Stimulated activated CD4-positive, alpha-beta T cell treated with anti-CD3 and anti-CD28 coated beads, Interleukin-4, amount 100 ng/mL, for 48 hours (primary cell): ENCODE measurements at regions not wholly inside any gene's neighbourhood (a gene's known extent, or its start where the extent isn't known, plus 50 kb on each side); places are given as distances from the start of the nearest gene placed in this dataset.
"Not testable (repeated sequence)": the region's sequence is repeated elsewhere in the genome, so short reads cannot be mapped to it uniquely, and the experiment has no call there.

Source experiments
- DNase-seq, 2 donors: peaks; one replicate each; pipeline ENCODE4 v3.0.0-alpha.2; 2020; ENCODE audit warnings: low read depth in 2 of 2

DNA sequence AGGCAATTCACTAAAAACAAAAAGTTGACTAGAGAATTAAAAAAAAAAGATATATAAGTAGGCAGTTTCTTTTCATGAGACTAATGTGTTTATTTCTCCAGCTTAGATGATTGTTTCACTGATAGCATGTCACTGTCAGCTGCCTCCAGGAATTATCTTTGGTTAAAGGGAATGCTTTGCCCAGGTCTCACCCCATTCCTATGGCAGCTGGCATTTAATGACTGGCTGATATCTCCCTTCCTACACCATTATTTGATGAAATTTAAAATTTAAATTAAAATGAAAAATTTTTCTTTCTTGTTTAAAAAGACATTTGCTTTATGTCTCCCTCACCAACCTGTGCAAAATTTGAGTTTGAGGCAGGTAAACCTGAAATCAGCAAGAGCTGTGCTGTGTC lies 214.5 kb upstream of the PRSS1 start:
- no peak for DNase-seq

DNA sequence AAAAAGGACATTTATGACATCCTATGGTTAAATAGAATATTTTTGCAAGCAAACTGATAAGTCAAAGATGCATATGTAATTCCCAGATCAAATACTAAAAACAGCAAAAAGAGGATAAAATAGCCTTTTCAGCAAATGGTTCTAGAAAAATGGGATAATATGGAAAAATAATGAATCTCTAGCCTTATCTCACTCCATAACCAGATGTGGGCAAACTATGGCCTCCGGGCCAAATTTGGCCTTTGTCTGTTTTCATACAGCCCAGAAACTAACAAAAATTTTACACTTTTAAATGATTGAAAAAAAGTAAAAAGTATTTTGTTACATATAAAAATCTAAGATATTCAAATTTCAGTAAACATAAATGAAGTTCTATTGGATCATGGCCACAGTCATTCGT lies 215.4 kb upstream of the PRSS1 start:
- DNase-seq, result no peak

DNA sequence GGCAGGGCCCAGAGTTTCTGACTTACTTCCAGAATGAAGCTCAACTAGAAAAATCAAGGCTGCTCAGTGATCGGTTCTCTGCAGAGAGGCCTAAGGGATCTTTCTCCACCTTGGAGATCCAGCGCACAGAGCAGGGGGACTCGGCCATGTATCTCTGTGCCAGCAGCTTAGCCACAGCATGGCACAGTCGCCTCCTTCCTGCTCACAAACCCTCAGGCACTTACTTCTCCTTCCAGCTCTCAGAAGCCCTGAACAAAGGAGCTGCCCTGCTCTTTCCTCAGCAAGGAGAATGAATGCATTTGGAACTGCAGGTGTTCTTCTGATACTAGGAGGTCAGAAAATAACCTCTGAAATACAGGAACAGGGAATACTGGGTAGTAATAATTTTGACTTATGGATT lies 219.7 kb upstream of the PRSS1 start:
- DNase-seq, result no peak

DNA sequence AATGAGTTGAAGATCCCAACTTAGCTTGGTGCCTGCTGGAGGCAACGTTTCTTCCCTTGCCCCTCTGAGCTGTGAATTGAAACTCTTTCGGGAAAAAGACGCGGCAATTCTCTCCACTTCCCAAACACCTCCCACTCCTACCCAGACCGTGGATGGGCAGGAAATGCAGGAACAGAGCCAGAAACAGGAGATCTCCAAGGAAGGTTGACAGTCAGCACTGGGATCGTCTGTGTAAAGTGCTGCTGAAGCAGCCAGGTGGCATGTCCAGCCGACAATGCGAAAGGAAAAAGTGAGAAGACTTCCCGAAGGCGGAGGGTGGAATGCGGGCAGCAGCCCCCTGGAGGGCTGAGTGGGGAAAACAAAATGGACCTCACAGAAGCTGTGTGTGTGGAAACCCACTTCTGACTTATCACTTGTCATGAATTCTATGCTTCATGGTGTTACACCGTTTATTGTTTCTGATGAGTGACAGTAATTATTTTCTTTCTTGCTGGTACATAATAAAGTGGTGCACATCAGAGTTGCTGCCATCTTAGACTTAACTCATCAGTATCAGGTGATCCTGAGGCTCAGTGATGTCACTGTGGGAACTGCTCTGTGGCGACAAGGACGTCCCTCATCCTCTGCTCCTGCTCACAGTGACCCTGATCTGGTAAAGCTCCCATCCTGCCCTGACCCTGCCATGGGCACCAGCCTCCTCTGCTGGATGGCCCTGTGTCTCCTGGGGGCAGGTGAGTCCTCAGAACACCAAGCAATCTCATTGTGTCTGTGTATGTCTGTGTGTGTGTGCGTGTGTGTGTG lies 220.5 kb upstream of the PRSS1 start:
- DNase-seq, result no peak

DNA sequence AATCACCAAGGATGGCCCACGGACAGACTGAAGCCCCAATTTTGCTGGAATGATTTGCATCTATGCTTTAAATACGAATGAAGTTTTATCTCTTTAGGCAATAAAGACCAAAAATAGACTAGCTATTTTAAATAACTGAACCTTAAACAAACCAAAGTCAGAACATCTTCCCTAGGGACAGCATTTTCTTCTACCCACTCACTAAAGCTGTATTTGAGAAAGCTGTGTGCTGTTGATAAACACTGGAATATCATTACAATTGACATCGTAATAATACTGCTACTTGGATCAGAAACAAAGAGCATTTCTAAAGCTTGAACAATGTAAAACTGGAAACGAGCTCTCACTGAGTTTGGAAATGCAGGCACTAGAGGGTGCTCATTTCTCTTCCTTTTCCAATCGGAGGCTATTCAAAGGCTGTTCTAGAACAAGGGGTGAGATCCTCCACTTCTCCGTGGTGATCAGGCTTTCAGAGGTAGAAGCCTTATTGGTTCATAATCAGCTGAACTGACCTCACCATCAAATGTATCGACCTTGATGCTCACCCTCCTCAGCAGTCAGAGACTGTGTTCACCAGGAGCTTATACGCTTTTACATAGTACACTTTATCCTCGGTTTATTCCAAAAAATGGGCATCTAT lies 225.3 kb upstream of the PRSS1 start:
- no peak for DNase-seq

DNA sequence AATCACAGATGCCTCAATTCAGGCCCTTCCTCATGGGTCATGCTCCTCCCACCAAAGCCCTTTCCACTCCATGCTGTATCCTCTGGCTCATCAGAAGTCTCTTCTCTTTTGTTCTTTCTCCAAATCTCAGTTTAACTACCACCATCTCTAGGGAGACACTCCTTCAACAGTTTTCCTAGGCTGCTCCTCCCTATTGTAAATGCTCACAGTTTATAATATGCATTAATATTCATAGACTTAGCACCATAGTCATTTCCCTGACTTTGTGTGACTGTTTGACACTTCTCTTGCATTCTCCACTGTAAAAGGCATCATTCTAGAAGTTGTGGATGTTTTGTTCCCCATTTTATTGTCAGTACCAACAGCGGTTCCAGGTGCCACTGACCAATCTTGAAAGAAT lies 226.5 kb upstream of the PRSS1 start:
- DNase-seq, result no peak

DNA sequence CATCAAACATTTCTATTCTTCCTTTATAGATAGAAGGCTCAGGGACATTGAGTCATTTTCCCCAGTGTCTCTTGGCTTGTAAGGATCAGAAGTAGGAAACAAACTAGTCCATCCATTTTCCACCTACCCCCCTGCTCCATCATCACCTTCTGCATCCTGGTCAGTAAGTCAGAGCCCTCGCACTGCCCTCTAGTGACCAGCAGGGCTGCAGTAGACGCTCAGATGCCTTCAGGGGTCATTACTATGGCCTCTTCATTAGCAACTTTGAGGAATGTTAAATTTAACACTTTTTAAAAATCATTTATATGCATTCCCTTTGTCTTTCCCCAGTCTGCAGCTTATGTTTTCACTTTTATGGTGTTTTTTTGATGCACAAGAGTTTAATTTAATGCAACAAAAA lies 228.4 kb upstream of the PRSS1 start:
- DNase-seq, result not testable (repeated sequence)

DNA sequence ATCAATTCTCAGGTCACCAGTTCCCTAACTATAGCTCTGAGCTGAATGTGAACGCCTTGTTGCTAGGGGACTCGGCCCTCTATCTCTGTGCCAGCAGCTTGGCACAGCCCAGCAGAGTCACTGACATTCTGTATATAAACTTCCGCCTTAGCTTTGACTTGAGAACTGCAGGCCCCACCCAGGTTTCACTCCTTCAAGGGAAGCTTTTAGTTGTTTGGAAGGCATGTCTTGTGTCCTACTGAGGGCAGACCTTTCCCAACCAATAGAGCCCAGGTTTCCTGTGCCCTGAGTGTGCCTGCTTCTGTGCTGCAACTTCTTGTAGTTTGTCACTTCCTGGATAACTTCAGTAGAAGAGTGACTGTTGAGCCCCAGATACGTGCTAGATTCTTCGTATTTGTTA lies 228.8 kb upstream of the PRSS1 start:
- not testable (repeated sequence) for DNase-seq

DNA sequence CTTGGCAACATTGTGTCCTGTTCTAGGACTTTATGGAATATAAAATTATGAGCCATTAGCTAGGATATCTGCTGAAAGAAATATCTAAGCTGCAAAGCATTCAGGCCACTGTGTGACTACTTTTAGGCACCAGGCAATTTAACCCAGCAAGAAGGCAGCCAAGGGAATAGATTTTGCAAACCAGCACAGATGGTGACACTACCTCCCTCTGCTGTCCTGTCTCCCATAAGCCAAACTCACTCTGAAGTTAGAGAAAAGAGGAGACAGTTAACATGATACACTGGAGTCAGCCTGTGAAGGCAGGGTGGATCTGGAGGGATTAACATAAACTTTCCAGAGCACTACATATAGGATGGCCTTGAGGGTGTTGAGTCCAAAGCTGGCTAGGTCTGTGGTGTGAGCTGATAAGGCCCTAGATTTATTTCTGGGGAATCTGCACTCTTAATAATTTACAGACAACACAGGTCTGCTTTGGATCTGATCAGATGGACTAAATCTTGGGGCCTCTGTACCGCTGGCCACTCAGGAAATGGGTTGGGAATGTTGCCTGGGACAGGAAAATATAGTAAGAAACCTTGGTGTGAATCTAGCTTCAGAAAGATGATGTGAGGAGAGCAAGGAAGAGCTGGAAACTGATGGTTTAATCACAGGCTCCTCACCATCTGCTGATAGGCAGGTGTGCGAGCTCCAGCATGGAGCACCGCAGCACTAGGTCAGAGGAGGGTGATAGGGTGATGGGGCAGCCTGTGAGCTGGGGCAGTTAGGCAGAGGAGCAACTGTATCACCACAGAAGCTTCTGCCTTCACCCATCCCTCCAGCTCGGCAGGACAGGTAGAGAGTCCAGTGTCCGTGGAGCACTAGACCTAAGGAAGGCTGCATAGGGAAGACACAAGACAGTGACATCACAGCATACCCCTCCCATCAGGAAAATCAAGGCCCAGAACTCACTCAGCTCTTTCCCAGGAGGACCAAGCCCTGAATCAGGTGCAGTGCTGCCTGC lies 229.9 kb upstream of the PRSS1 start:
- DNase-seq, result no peak

DNA sequence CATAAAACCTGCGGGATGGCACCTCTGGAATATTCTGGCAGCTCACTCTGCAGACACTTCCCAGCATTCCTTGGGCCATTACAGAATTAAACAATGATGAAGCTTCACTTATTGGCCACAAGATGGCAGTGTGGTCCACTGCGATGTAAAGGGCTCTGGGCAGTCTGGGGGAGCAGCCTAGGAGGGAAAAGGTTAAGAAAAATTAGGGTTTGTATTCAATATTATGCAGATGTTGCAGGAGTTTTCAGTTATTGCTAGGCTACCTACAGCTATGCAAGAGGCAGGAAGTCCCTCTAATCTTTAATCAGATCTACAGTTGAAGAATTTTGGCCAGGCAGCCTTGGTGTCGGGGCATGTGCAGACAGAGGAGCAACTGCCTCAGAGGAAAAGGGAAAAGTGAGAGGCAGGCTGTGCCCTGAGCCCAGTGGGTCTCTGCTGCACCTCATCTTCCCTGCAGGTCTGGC lies 233.2 kb upstream of the PRSS1 start:
- DNase-seq, result no peak

DNA sequence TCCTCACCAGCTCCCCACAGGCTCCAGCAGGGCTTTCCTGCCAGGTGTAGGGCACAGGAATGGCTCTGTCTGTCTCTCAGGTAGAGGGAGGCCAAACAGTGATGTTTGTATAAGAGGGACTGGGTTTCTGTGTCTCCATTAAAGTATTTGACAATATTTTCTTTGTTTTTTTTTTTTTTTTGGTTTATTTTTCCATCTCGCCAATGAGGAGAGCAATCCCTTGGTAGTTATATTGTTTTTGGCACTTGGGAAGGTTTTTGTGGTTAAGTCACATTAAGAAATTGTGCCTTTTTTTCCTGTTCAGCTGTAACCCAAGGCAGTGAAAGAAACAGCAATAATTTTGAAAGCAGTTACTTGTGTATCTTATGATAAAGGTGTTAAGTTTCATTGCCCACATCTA lies 234.6 kb upstream of the PRSS1 start:
- DNase-seq, result not testable (repeated sequence)

DNA sequence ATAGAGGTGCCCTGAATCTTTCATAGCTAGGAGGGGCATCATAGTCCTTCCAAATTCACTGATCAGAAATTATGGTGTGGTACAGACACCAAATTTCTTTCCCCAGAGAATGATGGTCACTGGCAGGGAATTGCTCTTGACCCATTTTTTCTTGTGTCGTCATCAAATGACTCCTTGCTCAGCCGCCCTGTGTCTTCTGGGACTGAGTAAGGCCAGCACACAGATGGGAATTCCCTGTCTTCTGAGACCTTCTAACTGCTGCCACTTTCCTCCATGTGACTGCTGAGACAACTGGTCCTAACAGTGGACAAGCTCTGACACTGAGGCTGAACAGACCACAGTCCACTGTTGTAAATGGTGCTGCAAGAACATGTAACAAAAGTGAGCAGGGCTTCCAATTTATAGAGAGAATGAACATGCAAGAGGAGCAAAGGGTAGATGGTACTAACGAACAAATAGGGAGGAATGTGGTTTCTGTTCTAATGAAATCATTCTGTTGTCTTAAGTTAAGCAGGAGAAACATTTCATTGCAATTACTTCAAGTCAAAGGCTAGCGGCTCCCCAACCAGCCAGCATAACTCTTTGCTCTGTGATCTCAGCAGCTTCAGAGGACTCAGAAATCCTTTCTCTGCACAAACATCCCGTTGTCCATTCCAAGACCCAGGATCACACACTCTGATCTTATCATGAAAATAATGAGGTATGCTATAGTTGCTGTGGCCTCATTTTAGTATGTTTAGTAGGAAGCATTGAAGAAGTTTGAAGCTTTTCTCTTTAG lies 235.9 kb upstream of the PRSS1 start:
- DNase-seq, result no peak

DNA sequence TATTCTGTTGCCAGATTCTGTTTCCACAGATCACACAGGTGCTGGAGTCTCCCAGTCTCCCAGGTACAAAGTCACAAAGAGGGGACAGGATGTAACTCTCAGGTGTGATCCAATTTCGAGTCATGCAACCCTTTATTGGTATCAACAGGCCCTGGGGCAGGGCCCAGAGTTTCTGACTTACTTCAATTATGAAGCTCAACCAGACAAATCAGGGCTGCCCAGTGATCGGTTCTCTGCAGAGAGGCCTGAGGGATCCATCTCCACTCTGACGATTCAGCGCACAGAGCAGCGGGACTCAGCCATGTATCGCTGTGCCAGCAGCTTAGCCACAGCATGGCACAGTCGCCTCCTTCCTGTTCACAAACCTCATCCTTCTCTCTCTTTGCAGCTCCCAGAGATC lies 237.5 kb upstream of the PRSS1 start:
- no peak for DNase-seq

DNA sequence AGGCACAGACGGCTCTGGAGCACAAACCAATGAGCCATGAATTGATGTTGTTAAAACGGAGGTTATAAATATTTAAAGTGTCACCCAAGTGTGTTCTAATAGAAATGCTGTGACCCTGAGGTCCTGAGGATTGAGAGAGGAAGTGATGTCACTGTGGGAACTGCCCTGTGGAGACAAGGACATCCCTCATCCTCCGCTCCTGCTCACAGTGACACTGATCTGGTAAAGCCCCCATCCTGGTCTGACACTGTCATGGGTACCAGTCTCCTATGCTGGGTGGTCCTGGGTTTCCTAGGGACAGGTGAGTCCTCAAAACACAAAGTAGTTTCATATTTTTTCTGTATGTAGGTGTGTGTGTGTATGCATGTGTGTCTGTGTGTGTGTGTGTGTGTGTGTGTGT lies 237.9 kb upstream of the PRSS1 start:
- DNase-seq, result no peak

DNA sequence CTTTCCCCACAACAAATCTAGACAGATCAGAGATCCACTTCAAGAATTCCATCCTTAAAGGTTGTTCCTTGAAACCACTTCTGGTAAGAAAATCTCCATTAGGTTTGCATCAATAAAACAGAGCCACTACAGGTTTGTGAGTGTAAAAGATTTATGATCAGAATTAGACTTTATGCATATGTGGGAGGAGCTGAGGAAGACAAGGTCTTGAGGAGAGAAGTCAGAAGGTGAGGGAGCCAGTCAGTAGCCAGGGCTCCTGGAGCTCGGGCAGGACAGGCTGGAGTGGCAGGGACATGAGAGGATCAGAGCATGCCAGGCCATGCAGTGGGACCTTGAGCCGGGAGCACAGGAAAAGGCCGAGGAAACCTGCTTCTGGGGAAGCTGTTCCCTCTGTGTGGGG lies 240.0 kb upstream of the PRSS1 start:
- not testable (repeated sequence) for DNase-seq

DNA sequence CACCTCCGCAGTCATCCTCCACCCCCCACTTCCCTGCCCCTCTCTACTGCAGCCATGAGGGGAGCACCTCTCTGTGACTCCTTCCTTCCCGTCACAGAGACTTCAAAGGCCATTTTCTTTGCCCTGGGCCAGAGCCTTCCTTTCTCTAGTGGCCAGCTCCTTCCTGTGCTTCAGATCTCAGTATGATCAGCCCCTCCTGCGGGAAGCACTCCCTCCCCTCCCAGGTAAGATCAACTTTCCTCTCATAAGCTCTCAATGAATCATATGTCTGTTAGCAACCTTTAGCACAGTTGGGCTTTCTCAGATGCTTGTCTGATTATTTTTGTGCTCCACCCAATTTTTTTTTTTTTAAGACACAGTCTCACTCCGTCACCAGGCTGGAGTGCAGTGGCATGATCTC lies 241.0 kb upstream of the PRSS1 start:
- DNase-seq, result no peak

DNA sequence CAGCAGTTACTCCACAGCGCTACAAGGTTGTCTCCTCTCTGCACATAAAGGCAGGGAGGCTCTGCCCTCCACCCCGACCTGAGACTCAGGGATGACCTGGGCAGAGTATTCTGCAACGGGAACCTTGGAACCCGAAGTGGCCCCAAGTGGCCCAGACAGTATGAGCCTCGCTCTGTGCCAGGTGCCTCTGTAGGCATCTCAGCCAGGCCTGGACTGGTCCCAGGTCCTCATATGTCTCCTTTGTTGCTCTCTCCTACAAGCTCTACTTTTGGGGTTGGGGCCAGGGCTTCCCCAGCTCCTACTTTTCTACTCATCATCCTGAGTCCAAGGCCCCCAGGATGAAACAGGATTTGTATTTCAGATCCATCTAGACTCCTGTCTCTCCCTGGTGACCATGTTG lies 241.5 kb upstream of the PRSS1 start:
- no peak for DNase-seq

DNA sequence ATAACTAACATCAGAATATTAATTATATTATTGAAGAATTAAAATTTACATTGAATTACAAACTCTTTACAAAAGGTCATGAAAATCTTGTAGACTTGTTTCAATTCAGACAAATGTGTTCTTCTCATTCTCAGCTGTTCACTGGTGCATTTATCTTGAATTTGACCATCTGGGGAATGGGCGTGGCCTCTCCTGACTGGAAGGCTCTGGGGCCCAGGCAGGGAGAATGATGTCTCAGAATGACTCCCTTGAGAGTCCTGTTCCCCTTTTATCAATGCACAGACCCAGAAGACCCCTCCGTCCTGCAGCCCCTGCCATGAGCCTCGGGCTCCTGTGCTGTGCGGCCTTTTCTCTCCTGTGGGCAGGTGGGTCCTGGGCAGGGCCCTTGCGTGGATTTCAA lies 242.2 kb upstream of the PRSS1 start:
- not testable (repeated sequence) for DNase-seq

DNA sequence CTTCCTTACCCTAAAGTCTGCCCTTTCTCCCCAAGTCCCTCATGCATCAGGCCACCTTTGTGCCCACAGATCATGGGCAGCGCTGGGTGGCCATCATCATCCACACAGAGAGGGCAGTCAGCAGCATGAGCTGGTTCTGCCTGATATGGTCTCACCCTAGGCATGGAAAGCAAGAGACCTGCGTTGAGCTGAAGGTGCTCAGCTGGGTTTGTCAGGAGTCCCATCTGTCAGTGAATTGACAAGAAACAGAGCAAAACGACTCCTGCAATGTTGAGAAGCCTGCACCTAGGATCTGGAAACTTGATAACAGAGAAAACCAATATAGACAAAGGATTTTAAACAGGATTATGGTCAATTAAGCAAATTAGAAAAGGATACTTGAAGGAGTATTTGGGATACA lies 242.7 kb upstream of the PRSS1 start:
- DNase-seq, result no peak

DNA sequence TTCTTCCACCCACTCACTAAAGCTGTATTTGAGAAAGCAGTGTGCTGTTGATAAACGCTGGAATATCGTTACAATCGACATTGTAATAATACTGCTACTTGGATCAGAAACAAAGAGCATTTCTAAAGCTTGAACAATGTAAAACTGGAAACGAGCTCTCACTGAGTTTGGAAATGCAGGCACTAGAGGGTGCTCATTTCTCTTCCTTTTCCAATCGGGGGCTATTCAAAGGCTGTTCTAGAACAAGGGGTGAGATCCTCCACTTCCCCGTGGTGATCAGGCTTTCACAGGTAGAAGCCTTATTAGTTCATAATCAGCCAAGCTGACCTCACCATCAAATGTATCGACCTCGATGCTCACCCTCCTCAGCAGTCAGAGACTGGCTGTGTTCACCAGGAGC lies 245.3 kb upstream of the PRSS1 start:
- DNase-seq, result not testable (repeated sequence)

DNA sequence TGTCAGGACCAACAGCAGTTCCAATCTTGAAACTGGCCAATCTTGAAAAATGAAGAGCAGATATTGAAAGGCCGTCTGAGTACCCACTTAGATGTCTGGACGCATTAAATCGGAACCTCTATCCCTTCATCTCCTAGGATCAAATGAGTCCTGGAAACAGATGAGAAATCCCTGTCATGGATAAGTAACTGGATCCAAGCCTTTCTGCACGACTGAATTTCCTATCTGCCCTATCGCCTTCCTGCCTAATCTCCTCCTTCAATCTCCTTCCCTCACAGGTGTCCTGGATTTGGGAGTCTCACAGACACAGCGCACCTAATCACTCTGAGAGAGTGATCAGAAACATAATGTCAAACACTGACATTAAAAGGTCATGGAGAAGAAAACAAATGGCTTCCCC lies 245.2 kb upstream of the PRSS58 start:
- no peak for DNase-seq

DNA sequence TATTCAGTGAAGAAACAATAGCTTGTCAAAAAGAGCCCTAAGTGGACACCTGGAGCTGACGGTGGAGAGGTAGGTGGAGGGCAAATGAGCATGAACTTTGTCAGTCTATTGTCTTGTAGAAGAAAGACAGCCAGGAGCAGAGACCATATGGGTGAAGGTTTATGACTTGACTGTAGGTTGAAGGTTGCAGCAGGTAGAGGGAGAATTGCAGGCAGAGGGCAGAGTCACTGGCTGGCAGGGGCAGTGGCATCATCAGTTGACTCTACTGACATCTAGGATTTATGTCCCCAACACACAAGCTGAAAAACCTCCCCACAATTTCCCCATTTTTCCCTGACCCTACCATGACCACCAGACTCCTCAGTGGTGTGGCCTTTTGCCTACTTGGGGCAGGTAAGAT lies 243.6 kb upstream of the PRSS58 start:
- DNase-seq, result no peak
